ENCODE measurements at regions not wholly inside any gene's neighbourhood (a gene's known extent, or its start where the extent isn't known, plus 50 kb on each side); places are given as distances from the start of the nearest gene placed in this dataset.

DNA sequence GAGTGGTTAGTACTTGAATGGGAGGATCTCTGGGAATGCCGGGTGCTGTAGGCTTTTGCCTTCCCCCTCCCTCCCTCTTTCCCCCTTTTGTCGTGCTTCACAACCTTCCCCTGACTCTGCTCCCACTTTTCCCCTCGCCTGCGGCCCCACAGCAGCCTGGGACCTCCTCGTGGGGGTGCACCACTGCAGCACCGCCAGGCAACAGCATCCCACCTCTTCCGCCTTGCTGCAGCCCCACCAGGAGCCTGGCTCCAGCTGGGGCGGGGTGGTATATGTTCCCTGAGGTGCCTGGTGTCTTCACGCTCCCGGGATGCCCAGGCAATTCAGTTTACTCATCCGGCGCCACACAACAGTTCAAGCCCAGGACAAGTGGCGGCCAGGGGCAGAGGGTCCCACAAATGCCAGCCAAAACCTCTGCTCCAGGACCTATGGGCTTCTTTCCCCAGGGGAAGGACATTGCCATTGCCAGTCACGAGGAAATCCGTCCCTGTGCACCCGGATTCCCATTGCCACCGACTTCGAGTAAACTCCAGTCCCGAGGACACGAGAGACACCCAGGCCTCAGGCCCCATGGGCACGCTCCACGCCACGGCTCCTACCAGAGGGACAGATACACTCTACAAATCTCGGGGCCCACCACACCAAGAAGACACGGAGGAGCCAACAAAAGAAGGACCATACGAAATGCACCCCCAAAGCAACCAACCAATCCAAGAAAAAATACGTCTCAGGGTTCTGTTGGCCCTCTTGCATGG lies 181.7 kb downstream of the ALG10 start:
- no peaks in the 10 kb centered on the region for H3K27me3 ChIP-seq
- DNase-seq (ENCODE audit: low spot score), result no peak
- H3K9me3 ChIP-seq (ENCODE audit: low read depth), result peaks cover 3% of the 10 kb centered on the region
- no peak overlapping the region for H3K4me3 ChIP-seq
- H3K79me2 ChIP-seq (ENCODE audit: low read depth), result no peaks in the 10 kb centered on the region
- H3K36me3 ChIP-seq, result no peaks in the 10 kb centered on the region
- H3K4me2 ChIP-seq, result no peak overlapping the region
- no peaks in the 10 kb centered on the region for H3K4me1 Mint-ChIP-seq
- H3K27ac Mint-ChIP-seq, result no peak overlapping the region
- no peak overlapping the region for H2AFZ ChIP-seq (replicated peaks)
- no peak overlapping the region for H3K27ac ChIP-seq
- TF ChIP-seq, protein P1, sequence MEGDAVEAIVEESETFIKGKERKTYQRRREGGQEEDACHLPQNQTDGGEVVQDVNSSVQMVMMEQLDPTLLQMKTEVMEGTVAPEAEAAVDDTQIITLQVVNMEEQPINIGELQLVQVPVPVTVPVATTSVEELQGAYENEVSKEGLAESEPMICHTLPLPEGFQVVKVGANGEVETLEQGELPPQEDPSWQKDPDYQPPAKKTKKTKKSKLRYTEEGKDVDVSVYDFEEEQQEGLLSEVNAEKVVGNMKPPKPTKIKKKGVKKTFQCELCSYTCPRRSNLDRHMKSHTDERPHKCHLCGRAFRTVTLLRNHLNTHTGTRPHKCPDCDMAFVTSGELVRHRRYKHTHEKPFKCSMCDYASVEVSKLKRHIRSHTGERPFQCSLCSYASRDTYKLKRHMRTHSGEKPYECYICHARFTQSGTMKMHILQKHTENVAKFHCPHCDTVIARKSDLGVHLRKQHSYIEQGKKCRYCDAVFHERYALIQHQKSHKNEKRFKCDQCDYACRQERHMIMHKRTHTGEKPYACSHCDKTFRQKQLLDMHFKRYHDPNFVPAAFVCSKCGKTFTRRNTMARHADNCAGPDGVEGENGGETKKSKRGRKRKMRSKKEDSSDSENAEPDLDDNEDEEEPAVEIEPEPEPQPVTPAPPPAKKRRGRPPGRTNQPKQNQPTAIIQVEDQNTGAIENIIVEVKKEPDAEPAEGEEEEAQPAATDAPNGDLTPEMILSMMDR (IDR thresholded peaks at IDR 0.05), result no peak
- TF ChIP-seq EZH2phosphoT487 (IDR thresholded peaks at IDR 0.05) (no peak), EZH2 (IDR thresholded peaks at IDR 0.05) (no peak)
- H3K4me3 Mint-ChIP-seq, result no peak overlapping the region
- H3K27me3 Mint-ChIP-seq (ENCODE audit: insufficient read depth, low read depth), result peaks cover 5% of the 10 kb centered on the region
- H3K9me3 Mint-ChIP-seq, result peaks cover 49% of the 10 kb centered on the region
- no peaks in the 10 kb centered on the region for H3K4me1 ChIP-seq
- peaks cover 2% of the 10 kb centered on the region for H3K36me3 Mint-ChIP-seq
- H4K20me1 ChIP-seq (ENCODE audit: low read depth), result no peaks in the 10 kb centered on the region
- no peak overlapping the region for H3K9ac ChIP-seq
- H3F3A ChIP-seq (ENCODE audit: low read depth), result no peaks in the 10 kb centered on the region

DNA sequence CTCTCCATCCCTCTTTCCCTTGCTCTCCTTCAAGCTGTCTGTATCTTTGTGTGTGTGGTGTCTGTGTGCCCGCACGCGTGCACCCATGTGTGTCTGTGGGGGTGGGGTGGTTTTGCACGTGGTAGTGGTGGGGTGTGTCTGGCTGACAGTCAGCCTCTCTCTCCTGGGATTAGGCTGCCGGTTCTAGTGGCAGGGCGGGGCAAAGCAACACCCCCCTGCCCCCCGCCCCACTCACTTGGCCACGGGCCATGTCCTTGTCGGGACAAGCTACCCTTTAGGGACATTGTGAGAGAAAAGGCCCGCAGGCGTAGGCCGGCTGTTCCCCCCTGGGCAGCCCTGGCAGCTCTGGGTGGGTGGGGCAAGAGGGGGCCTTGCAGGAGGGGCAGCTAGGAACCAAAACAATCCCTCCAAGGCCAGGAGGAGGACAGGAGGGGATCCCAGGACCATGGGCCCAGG lies 182.6 kb downstream of the ALG10 start:
- H3K36me3 ChIP-seq, result no peaks in the 10 kb centered on the region
- H3K4me3 Mint-ChIP-seq, result no peak overlapping the region
- no peaks in the 10 kb centered on the region for H4K20me1 ChIP-seq (ENCODE audit: low read depth)
- H3K4me2 ChIP-seq, result no peak overlapping the region
- H3K4me1 ChIP-seq, result no peaks in the 10 kb centered on the region
- H3K9me3 ChIP-seq (ENCODE audit: low read depth), result peaks cover 3% of the 10 kb centered on the region
- no peak overlapping the region for H3K27ac Mint-ChIP-seq
- no peak for DNase-seq (ENCODE audit: low spot score)
- H3K27me3 ChIP-seq, result no peaks in the 10 kb centered on the region
- H3K27ac ChIP-seq, result no peak overlapping the region
- H2AFZ ChIP-seq (replicated peaks), result no peak overlapping the region
- no peaks in the 10 kb centered on the region for H3K79me2 ChIP-seq (ENCODE audit: low read depth)
- H3K9ac ChIP-seq, result no peak overlapping the region
- no peak overlapping the region for H3K4me3 ChIP-seq
- H3K36me3 Mint-ChIP-seq, result peaks cover 2% of the 10 kb centered on the region
- peaks cover 5% of the 10 kb centered on the region for H3K27me3 Mint-ChIP-seq (ENCODE audit: insufficient read depth, low read depth)
- TF ChIP-seq EZH2phosphoT487 (IDR thresholded peaks at IDR 0.05) (no peak), EZH2 (IDR thresholded peaks at IDR 0.05) (no peak)
- TF ChIP-seq, protein P1 (IDR thresholded peaks at IDR 0.05), result no peak
- H3K4me1 Mint-ChIP-seq, result no peaks in the 10 kb centered on the region
- H3F3A ChIP-seq (ENCODE audit: low read depth), result no peaks in the 10 kb centered on the region
- H3K9me3 Mint-ChIP-seq, result peaks cover 54% of the 10 kb centered on the region

DNA sequence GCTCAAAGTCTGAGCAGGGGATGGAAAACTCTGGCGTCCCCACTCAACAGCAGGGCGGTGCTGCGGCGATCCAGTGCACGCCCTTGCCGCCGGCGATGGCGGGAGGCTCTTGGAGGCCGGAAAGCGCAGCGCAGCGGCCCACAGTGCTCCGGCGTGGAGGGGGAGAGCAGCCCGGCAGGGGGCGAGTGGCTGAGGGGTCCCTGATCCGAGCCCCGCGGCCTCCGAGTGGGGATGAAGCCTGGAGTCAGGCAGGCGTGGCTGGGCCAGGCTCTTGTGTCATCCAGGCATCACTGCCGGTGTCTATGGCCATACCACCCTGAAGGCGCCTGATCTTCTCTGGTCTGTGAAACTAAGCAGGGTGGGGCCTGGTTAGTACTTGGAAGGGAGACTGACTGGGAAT lies 183.1 kb downstream of the ALG10 start:
- Histone ChIP-seq H3K27ac (no peak overlapping the region), H3K79me2 (ENCODE audit: low read depth) (no peaks in the 10 kb centered on the region), H3F3A (ENCODE audit: low read depth) (no peaks in the 10 kb centered on the region), H3K4me3 (no peak overlapping the region), H3K27me3 (no peaks in the 10 kb centered on the region), H4K20me1 (ENCODE audit: low read depth) (no peaks in the 10 kb centered on the region), H3K9ac (no peak overlapping the region), H3K36me3 (no peaks in the 10 kb centered on the region), H2AFZ (replicated peaks) (no peak overlapping the region), H3K4me2 (no peak overlapping the region), H3K4me1 (no peaks in the 10 kb centered on the region), H3K9me3 (ENCODE audit: low read depth) (peaks cover 3% of the 10 kb centered on the region)
- H3K4me1 Mint-ChIP-seq, result no peaks in the 10 kb centered on the region
- TF ChIP-seq, protein P1 (IDR thresholded peaks at IDR 0.05), result no peak
- TF ChIP-seq EZH2 (IDR thresholded peaks at IDR 0.05) (no peak), EZH2phosphoT487 (IDR thresholded peaks at IDR 0.05) (no peak)
- H3K27ac Mint-ChIP-seq, result no peak overlapping the region
- H3K9me3 Mint-ChIP-seq, result peaks cover 58% of the 10 kb centered on the region
- H3K36me3 Mint-ChIP-seq, result peaks cover 2% of the 10 kb centered on the region
- no peak overlapping the region for H3K4me3 Mint-ChIP-seq
- no peak for DNase-seq (ENCODE audit: low spot score)
- peaks cover 5% of the 10 kb centered on the region for H3K27me3 Mint-ChIP-seq (ENCODE audit: insufficient read depth, low read depth)
